IPS-NIHi7 (cell line): ENCODE measurements at regions not wholly inside any gene's neighbourhood (a gene's known extent, or its start where the extent isn't known, plus 50 kb on each side); places are given as distances from the start of the nearest gene placed in this dataset.

Source experiments
- DNase-seq: peaks from one replicate; pipeline ENCODE4 v3.0.0; 2012; ENCODE audit warnings: mixed read lengths; ENCODE audit errors: extremely low spot score

DNA sequence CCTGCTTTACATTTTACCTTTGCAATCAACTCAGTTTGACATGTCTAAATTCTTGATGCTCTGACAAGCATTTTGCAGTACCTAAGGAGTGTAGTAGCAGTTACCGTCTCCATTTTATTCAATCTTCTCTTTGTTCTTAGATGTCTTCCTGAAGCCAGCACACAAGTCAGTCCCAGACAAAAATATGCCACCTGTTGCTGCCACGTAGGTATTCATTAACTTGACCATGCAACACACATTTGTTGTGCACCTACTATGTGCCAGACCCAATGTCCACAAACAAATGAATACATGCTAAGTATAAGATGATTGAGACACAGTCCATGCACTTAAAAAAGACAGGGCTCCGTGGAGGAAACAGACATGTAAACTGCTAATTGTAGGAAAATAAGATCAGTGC lies 81.5 kb upstream of the NGF start:
- no peak for DNase-seq

DNA sequence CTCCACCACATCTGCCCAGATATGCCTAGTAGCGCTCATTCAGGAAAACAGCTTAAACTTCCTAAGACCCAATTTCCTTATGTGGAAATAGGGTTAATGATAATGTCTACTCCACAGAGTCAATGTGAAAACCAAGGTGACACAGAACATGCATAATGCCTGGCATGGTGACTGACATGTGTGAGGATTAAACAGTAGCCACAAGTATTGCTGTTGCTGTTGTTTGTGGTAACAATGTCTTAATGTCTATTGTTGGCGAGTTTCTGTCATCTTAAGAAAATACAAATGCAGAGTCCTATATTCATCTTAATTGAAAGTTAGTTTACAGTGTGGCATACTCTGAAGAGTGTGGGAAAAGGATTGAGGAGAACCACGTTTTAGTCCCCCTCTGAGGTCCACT lies 75.6 kb upstream of the NGF start:
- DNase-seq, result no peak

DNA sequence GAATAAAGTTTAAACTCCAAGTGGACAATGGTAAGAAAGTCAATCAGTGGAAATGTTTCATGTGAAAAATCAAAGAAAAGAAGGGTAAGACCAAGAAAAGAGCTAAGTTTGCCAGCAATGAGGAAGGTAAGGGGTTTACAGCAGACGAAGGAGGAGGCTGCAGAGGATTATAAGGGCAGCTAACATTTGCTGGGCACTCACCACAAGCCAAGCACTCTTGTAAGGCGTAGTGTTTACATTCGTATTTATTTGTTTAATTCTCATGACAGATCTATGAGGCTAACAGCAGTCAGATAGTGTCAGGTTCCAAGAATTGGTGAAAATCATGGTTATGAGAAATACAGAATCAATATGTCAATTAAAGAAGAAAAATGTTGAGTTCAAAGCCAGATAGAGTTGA lies 75.2 kb upstream of the NGF start:
- no peak for DNase-seq

DNA sequence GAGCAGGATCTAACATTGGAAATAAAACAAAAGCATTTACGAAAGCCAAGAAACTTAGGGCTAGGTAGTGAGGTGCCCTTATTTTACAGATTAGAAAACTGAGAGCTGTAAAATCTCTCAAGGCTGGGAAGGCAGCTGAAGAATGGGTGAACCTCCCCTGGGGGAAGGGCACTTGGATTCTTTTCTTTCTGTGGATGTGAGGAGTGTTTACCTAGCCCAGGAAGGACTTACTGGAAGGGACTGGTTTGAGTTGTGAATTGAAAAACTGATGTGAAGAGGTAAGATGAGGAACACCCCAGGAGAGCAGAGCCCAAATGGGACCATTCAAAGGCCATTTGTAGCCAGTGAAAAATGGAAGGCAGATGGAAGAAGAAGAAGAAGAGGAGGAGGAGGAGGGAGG lies 74.7 kb upstream of the NGF start:
- DNase-seq, result no peak

DNA sequence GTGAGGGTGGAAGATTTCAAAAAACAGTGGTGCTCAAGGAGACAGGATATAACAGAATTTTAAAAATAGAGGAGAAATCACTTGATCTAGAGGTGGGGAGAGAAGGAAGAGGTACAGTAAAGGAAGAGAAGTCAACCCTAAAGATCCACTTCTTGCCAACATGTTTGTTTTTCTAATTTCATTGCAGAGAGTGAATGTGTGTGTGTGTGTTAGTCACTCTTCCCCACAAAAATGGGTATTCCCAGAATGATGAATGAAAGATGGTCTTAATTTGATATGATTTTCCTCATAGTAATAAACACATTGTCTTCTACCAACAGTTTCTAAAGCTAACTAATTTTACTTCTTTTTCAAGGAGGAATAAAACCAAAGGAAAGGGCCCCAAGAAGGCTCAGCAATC lies 74.2 kb upstream of the NGF start:
- no peak for DNase-seq

DNA sequence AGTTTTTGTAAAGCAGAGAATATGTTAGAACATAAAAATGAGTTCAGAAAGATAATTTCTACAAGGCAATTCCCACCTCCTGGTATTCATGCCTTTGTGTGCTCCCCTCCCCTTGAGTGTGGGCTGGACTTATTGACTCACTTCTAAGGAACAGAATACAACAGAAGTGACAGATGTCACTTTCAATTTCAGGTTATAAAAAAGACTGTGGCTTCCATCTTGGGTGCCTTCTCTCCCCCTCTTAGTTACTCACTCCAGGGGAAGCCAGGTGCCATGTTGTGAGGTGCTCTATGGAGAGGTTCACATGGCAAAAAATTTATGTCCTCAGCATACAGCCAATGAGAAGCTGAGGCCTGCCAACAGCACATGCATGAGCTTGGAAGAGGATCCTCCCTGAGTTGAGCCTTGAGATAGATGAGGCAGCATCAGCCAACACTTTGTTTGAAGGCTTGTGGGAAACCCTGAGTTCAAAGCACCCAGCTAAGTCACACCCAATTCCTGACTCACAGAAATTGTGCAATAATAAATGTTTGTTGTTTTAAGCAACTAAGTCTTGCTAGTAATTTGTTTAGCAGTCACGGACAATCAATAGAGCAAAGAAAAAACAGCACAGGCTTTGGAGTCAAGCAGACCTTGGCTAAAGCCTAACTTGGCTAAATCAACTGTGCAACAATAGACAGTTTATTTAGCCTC lies 73.5 kb upstream of the NGF start:
- DNase-seq, result no peak

GRCh38 chr1:115409094-115410015 lies 71.3 kb upstream of the NGF start:
- DNase-seq, result no peak

- no peak for DNase-seq
These were observed 70.5 kb upstream of the NGF start for GRCh38 chr1:115408533-115408932.

GRCh38 chr1:115404911-115405310 lies 66.9 kb upstream of the NGF start:
- DNase-seq, result no peak

- no peak for DNase-seq
These were observed 64.7 kb upstream of the NGF start for GRCh38 chr1:115402753-115403184.

DNA sequence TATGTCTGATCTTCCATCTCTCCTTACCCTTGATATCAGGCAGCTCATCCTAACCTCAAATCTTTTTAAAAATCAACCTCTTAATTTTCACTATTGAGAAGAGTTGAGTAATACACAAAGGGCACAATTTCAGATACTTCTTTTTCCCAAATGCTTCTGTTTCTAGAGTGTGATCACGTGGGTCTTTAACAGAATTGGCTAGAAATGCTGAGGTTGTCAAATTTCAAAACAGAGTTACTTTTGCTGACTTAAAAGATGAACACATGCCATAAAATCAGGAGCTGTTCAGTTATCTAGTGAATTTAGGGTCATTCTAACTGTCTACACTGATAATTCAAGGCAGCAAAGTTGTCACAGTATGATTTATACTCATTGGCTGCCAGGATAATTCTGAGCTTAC lies 63.6 kb upstream of the NGF start:
- DNase-seq, result no peak

- DNase-seq, result no peak
These were observed 62.8 kb upstream of the NGF start for GRCh38 chr1:115400891-115401290.

DNA sequence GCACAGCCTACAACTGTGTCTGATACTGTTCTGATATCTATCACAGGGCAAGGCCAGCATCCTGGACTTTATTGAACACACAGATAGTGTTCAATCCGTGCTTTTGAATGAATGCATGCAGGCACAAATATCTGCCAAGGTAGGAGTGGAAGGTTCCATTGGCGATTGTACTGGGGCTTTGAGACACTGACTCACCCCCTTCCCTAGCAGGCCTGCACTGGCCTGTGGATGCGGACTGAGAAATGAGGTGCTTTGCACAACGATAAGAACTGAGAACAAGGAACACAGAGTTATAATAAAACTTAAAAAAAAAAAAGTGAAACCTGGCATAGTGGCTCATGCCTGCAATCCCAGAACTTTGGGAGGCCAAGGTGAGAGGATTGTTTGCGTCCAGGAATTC lies 62.4 kb upstream of the NGF start:
- DNase-seq, result no peak

GRCh38 chr1:115398745-115399144 lies 60.7 kb upstream of the NGF start:
- DNase-seq, result no peak
